Right hindlimb (tissue), 1 donor: ENCODE measurements at regions not wholly inside any gene's neighbourhood (a gene's known extent, or its start where the extent isn't known, plus 50 kb on each side); places are given as distances from the start of the nearest gene placed in this dataset.
"Not testable (repeated sequence)": the region's sequence is repeated elsewhere in the genome, so short reads cannot be mapped to it uniquely, and the experiment has no call there.

Experiments
- DNase-seq: peaks from one replicate; pipeline ENCODE4 v3.0.0-alpha.2; 2018

- no peak for DNase-seq
These were observed 217.4 kb upstream of the KCNK2 start for GRCh38 chr1:214864896-214865688.

GRCh38 chr1:214870426-214870825 is 212.1 kb upstream of the KCNK2 start:
- DNase-seq, result not testable (repeated sequence)

GRCh38 chr1:214880956-214881355 is 201.6 kb upstream of the KCNK2 start:
- DNase-seq, result no peak

GRCh38 chr1:214882616-214883015 is 199.9 kb upstream of the KCNK2 start:
- DNase-seq, result no peak

- no peak for DNase-seq
These were observed 187.4 kb upstream of the KCNK2 start for GRCh38 chr1:214895011-214895600.

GRCh38 chr1:214896921-214897320 is 185.6 kb upstream of the KCNK2 start:
- no peak for DNase-seq

- DNase-seq, result no peak
These were observed 185.0 kb upstream of the KCNK2 start for GRCh38 chr1:214897581-214897980.

GRCh38 chr1:214898161-214898560 is 184.4 kb upstream of the KCNK2 start:
- DNase-seq, result no peak

GRCh38 chr1:214898718-214899117 is 183.8 kb upstream of the KCNK2 start:
- DNase-seq, result no peak

- DNase-seq, result no peak
These were observed 182.6 kb upstream of the KCNK2 start for GRCh38 chr1:214899908-214900460.

- DNase-seq, result no peak
These were observed 181.9 kb upstream of the KCNK2 start for GRCh38 chr1:214900590-214900989.

GRCh38 chr1:214901718-214902117 is 180.8 kb upstream of the KCNK2 start:
- no peak for DNase-seq

- no peak for DNase-seq
These were observed 179.8 kb upstream of the KCNK2 start for GRCh38 chr1:214902636-214903320.

GRCh38 chr1:214912127-214912526 is 170.4 kb upstream of the KCNK2 start:
- DNase-seq, result peak; percentile 18

- DNase-seq, result no peak
These were observed 168.6 kb upstream of the KCNK2 start for GRCh38 chr1:214913966-214914365.

- no peak for DNase-seq
These were observed 165.4 kb upstream of the KCNK2 start for GRCh38 chr1:214917081-214917635.

GRCh38 chr1:214918745-214919144 is 163.8 kb upstream of the KCNK2 start:
- no peak for DNase-seq

- no peak for DNase-seq
These were observed 162.2 kb upstream of the KCNK2 start for GRCh38 chr1:214920337-214920736.

- no peak for DNase-seq
These were observed 159.1 kb upstream of the KCNK2 start for GRCh38 chr1:214923278-214923915.

- DNase-seq, result no peak
These were observed 154.7 kb upstream of the KCNK2 start for GRCh38 chr1:214927796-214928195.

- no peak for DNase-seq
These were observed 154.0 kb upstream of the KCNK2 start for GRCh38 chr1:214928574-214928973.

GRCh38 chr1:214933375-214933774 is 149.2 kb upstream of the KCNK2 start:
- no peak for DNase-seq

GRCh38 chr1:214934045-214934444 is 148.5 kb upstream of the KCNK2 start:
- DNase-seq, result no peak
